ENCODE measurements at regions not wholly inside any gene's neighbourhood (a gene's known extent, or its start where the extent isn't known, plus 50 kb on each side); places are given as distances from the start of the nearest gene placed in this dataset.

- Mint-ChIP-seq H3K27me3 (peaks cover 19% of the 10 kb centered on the region), H3K36me3 (ENCODE audit: low read depth) (no peaks in the 10 kb centered on the region), H3K9me3 (peaks cover 3% of the 10 kb centered on the region), H3K27ac (no peak overlapping the region), H3K4me3 (no peak overlapping the region), H3K4me1 (peaks cover 2% of the 10 kb centered on the region)
- DNase-seq (no peak), ATAC-seq (no peak)
These were observed 200.4 kb downstream of the PCSK1 start for GRCh38 chr5:96232602-96233001.

- ATAC-seq, result no peak
- Mint-ChIP-seq H3K4me3 (no peak overlapping the region), H3K27me3 (peaks cover 21% of the 10 kb centered on the region), H3K4me1 (peaks cover 2% of the 10 kb centered on the region), H3K9me3 (peaks cover 3% of the 10 kb centered on the region), H3K27ac (no peak overlapping the region), H3K36me3 (ENCODE audit: low read depth) (no peaks in the 10 kb centered on the region)
- DNase-seq, result no peak
These were observed 203.9 kb downstream of the PCSK1 start for GRCh38 chr5:96229188-96229587.

- Mint-ChIP-seq H3K4me3 (no peak overlapping the region), H3K9me3 (peaks cover 3% of the 10 kb centered on the region), H3K27ac (no peak overlapping the region), H3K4me1 (peaks cover 2% of the 10 kb centered on the region), H3K27me3 (peaks cover 23% of the 10 kb centered on the region), H3K36me3 (ENCODE audit: low read depth) (no peaks in the 10 kb centered on the region)
- no peak for DNase-seq
- no peak for ATAC-seq
These were observed 204.6 kb downstream of the PCSK1 start for GRCh38 chr5:96228408-96228807.

GRCh38 chr5:96227957-96228356 is 205.1 kb downstream of the PCSK1 start:
- peaks cover 23% of the 10 kb centered on the region for H3K27me3 Mint-ChIP-seq
- H3K9me3 Mint-ChIP-seq, result peaks cover 3% of the 10 kb centered on the region
- no peak for DNase-seq
- no peak overlapping the region for H3K4me3 Mint-ChIP-seq
- ATAC-seq, result no peak
- H3K36me3 Mint-ChIP-seq (ENCODE audit: low read depth), result no peaks in the 10 kb centered on the region
- H3K4me1 Mint-ChIP-seq, result peaks cover 2% of the 10 kb centered on the region
- no peak overlapping the region for H3K27ac Mint-ChIP-seq

- H3K27ac Mint-ChIP-seq, result no peak overlapping the region
- H3K36me3 Mint-ChIP-seq (ENCODE audit: low read depth), result no peaks in the 10 kb centered on the region
- no peak for DNase-seq
- ATAC-seq, result no peak
- H3K4me1 Mint-ChIP-seq, result peaks cover 2% of the 10 kb centered on the region
- no peak overlapping the region for H3K4me3 Mint-ChIP-seq
- H3K9me3 Mint-ChIP-seq, result peaks cover 3% of the 10 kb centered on the region
- H3K27me3 Mint-ChIP-seq, result peaks cover 25% of the 10 kb centered on the region
These were observed 206.0 kb downstream of the PCSK1 start for GRCh38 chr5:96226941-96227552.

GRCh38 chr5:96222129-96222528 is 210.9 kb downstream of the PCSK1 start:
- H3K27ac Mint-ChIP-seq, result no peak overlapping the region

GRCh38 chr5:96220610-96221390 is 212.2 kb downstream of the PCSK1 start:
- Mint-ChIP-seq H3K36me3 (ENCODE audit: low read depth) (no peaks in the 10 kb centered on the region), H3K27ac (peak overlapping the region; percentile 84), H3K4me3 (no peak overlapping the region), H3K4me1 (peaks cover 18% of the 10 kb centered on the region), H3K9me3 (peaks cover 6% of the 10 kb centered on the region), H3K27me3 (peaks cover 11% of the 10 kb centered on the region)
- ATAC-seq (peak; percentile 76), DNase-seq (no peak)

More at GRCh38 chr5:96222129-96222528, 210.9 kb downstream of the PCSK1 start:
- Mint-ChIP-seq H3K4me3 (no peak overlapping the region), H3K4me1 (peaks cover 18% of the 10 kb centered on the region), H3K36me3 (ENCODE audit: low read depth) (no peaks in the 10 kb centered on the region), H3K27me3 (peaks cover 13% of the 10 kb centered on the region), H3K9me3 (peaks cover 6% of the 10 kb centered on the region)
- DNase-seq (no peak), ATAC-seq (no peak)

GRCh38 chr5:96219580-96220281 is 213.3 kb downstream of the PCSK1 start:
- Mint-ChIP-seq H3K36me3 (ENCODE audit: low read depth) (no peaks in the 10 kb centered on the region), H3K27ac (peak overlapping the region; percentile 84), H3K9me3 (peaks cover 6% of the 10 kb centered on the region), H3K27me3 (peaks cover 13% of the 10 kb centered on the region), H3K4me1 (peaks cover 18% of the 10 kb centered on the region), H3K4me3 (no peak overlapping the region)
- ATAC-seq (peak; percentile 56), DNase-seq (no peak)

GRCh38 chr5:96218653-96219052 is 214.4 kb downstream of the PCSK1 start:
- DNase-seq, result no peak
- no peak overlapping the region for H3K27ac Mint-ChIP-seq
- no peaks in the 10 kb centered on the region for H3K36me3 Mint-ChIP-seq (ENCODE audit: low read depth)
- no peak for ATAC-seq
- H3K4me1 Mint-ChIP-seq, result peaks cover 18% of the 10 kb centered on the region
- peaks cover 6% of the 10 kb centered on the region for H3K9me3 Mint-ChIP-seq
- no peak overlapping the region for H3K4me3 Mint-ChIP-seq
- peaks cover 11% of the 10 kb centered on the region for H3K27me3 Mint-ChIP-seq

GRCh38 chr5:96214442-96215197 is 218.4 kb downstream of the PCSK1 start:
- H3K4me1 Mint-ChIP-seq, result peaks cover 2% of the 10 kb centered on the region
- no peak for ATAC-seq
- H3K27me3 Mint-ChIP-seq, result peaks cover 5% of the 10 kb centered on the region

GRCh38 chr5:96209829-96210228 is 223.2 kb downstream of the PCSK1 start:
- no peak overlapping the region for H3K27ac Mint-ChIP-seq
- H3K36me3 Mint-ChIP-seq (ENCODE audit: low read depth), result peaks cover 2% of the 10 kb centered on the region
- no peak for ATAC-seq

More at GRCh38 chr5:96214442-96215197, 218.4 kb downstream of the PCSK1 start:
- DNase-seq, result no peak
- Mint-ChIP-seq H3K27ac (no peak overlapping the region), H3K9me3 (peaks cover 2% of the 10 kb centered on the region), H3K4me3 (no peak overlapping the region), H3K36me3 (ENCODE audit: low read depth) (no peaks in the 10 kb centered on the region)

GRCh38 chr5:96207420-96207819 is 225.6 kb downstream of the PCSK1 start:
- H3K36me3 Mint-ChIP-seq (ENCODE audit: low read depth), result peaks cover 2% of the 10 kb centered on the region
- H3K4me1 Mint-ChIP-seq, result no peaks in the 10 kb centered on the region

More at GRCh38 chr5:96209829-96210228, 223.2 kb downstream of the PCSK1 start:
- Mint-ChIP-seq H3K9me3 (peaks cover 32% of the 10 kb centered on the region), H3K27me3 (peaks cover 7% of the 10 kb centered on the region), H3K4me3 (no peak overlapping the region), H3K4me1 (no peaks in the 10 kb centered on the region)
- no peak for DNase-seq

GRCh38 chr5:96203761-96204160 is 229.3 kb downstream of the PCSK1 start:
- no peak for ATAC-seq
- Mint-ChIP-seq H3K27ac (no peak overlapping the region), H3K4me1 (no peaks in the 10 kb centered on the region), H3K9me3 (peaks cover 22% of the 10 kb centered on the region), H3K27me3 (peaks cover 15% of the 10 kb centered on the region), H3K36me3 (ENCODE audit: low read depth) (peaks cover 2% of the 10 kb centered on the region), H3K4me3 (no peak overlapping the region)
- DNase-seq, result no peak

More at GRCh38 chr5:96207420-96207819, 225.6 kb downstream of the PCSK1 start:
- Mint-ChIP-seq H3K27me3 (peaks cover 13% of the 10 kb centered on the region), H3K9me3 (peaks cover 32% of the 10 kb centered on the region), H3K4me3 (no peak overlapping the region), H3K27ac (no peak overlapping the region)
- ATAC-seq, result no peak
- no peak for DNase-seq

GRCh38 chr5:96201503-96201902 is 231.5 kb downstream of the PCSK1 start:
- DNase-seq (no peak), ATAC-seq (no peak)
- Mint-ChIP-seq H3K4me3 (no peak overlapping the region), H3K4me1 (no peaks in the 10 kb centered on the region), H3K36me3 (ENCODE audit: low read depth) (no peaks in the 10 kb centered on the region), H3K9me3 (no peaks in the 10 kb centered on the region), H3K27ac (no peak overlapping the region), H3K27me3 (peaks cover 15% of the 10 kb centered on the region)
